ENCODE measurements at regions not wholly inside any gene's neighbourhood (a gene's known extent, or its start where the extent isn't known, plus 50 kb on each side); places are given as distances from the start of the nearest gene placed in this dataset.
"Not testable (repeated sequence)": the region's sequence is repeated elsewhere in the genome, so short reads cannot be mapped to it uniquely, and the experiment has no call there.

DNA sequence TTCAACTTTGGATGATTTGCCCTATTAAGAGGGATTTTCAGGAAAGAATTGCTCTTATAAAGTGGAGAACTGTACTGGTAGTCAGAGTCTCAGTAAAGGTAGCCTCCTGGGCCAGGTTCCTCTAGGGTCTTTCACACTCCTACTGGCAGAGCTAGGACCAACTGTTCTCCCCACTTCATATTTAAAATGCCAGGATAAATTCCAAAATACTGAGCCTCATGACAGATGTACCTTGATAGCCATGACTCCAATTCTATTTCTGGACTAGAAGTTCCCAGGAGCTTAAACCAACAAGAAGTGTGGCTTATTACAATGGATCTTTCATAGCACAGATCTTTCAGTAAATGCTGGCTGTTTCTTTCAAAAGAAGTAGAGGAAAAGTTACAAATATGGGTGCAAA lies 126.5 kb downstream of the C12orf75 start:
- no peak for DNase-seq

DNA sequence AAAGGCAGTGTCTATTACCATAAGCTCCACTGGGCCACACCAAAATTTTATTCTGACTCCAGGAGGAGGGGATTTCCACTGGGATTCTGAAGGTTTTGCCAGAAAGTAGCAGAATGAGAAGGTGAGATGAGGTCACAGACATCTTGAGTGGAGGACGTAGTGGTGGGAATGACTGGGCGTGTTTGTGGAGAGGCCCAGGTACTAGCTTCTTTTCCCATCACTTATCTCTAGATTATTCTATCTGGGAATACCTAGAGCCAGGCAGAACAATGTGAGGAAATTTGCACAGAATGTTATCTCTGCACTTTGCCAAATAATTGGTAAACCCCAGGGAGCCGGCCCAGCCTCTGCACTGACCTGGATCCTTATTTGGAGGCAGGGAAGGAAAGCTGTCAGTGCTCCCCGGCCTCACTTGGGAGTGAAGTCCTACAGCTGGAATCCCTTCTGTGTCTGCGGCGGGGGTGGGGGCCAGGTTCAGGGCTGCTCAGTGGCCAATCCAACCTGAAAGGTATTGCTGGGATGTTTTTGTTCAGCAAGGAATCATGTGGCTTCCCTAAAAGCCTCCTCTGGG lies 129.4 kb downstream of the C12orf75 start:
- DNase-seq, result no peak

DNA sequence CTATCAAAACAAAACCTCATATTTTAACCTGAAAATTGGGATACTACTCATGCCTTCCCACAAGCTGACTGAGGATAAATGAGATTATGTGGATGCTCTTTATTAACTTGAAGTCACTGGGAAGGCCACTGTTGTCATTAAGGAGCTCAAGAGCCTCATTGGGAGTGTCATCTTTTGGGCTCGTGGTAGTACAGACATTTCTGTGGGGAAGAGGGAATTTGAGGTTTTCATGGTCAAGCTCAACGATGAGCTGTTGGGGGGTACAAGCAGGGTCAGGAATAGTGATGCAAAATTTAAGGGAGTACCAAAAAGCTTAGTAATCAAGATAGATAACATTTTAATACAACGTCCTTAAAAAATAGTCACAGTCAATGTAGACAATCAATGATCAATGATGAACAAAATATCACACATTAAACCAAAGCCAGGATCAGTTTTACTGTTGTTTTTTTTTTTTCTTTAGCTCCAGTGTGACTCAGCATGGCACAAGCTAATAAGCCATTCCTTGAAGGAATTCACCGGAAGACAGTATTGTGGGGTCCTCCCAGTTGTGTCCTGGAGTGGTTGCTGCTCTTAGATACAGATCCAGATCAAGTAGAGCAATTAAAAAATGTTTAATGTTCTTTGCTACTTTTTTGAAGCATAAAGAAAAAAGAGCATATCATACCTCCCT lies 130.9 kb downstream of the C12orf75 start:
- DNase-seq, result no peak

DNA sequence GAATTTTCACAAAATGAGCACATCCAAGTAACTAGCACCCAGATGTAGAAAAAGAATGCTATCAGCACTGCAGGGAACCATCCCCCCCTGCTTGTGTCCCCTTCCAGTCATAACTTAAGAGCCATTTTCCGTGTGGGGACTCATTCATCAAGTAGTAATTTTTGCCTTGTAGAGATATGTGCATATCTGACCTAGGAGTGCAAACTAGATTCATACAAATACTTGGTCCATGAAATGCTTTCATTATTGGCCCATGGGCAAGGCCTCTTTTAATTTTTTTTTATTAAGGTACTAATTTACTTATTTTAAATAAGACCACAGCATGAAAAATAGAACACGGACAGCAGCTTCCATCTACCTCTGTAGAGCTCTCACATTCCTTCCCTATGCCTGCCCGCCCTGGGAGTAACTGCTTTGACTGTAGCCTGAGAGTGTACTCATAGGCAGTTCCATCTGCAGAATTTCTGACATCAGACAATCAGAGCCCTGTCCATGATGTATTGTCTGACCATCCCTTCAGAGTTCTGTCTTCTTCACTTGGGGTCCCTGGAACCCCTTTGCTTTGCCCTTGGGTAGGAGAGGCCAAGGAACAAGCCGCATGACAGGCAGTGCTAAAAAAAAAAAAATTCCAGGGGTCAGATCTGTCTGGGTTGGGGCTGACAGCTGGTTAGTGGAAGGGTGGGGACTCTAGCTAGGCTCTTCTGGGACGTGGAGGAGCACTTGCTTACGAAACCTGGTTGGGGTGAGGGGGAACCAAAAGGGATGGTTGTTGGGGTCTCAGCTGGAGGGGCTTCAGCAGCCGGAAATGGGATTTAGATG lies 131.7 kb downstream of the C12orf75 start:
- DNase-seq, result no peak

DNA sequence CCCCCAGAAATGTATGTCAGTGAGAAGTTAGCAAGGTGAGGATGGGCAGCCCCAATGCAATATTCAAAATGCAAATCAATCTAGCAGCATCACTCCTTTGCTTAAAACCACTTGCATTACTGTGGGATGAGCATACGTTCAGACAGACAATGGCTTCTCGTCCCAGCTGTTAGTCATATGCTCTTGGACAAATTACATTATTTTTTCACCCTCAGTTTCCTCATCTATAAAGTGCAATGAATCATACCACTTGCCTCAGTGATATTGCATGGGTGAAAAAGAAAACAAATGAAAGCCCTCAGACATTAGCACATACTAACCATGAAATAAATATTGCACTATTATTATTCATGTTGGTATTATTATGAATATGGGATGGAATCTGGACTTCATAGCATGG lies 132.3 kb downstream of the C12orf75 start:
- DNase-seq, result no peak

DNA sequence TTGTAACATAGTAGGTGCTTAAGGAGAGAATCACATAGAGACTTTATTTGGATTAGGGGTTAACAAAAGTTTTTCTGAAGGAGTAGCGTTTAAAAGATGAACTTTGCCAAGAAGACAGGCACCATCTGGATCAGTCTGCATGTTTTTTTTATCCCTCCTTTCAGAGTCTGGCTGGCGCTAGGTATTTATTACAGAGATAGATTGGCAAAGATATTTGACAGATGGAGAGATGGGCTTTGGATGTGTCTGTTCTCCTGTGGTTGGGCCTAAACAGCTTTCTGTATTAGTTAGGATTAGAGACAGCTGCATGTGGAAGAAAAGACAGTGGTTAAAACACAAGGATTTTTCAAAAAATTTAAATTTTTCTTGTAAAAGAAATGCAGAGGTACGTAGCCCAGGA lies 133.9 kb downstream of the C12orf75 start:
- no peak for DNase-seq

DNA sequence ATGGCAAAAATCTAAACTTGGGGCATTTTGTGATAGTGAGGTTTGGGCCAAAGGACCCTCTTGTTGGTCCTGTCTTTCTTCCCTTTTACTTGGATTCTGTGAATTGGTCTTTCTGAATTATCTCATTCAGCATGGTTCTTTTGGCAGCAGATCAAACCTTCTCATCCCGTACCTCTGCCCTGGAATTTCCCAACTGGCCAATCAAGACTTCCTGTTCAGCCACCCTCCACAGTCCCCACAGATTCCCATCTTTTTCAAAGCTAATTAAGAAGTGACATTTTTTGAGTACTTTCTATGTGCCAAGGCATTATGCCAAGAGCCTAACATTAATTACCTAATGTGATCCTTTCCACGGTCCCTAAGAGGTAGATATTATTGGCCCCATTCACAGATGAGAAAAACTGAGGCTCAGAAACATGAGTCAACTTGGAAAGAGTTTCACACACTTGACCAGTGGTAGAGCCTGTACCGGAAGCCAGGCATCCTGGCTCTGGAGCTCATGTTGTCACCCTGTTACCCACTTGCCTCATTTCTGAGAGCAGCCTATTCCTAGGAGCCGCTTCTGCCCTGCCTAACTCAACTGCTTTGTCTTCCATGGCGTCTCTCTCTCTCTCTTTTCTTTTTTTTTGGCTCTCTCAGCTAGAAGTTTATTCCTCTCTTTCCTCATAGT lies 135.9 kb downstream of the C12orf75 start:
- no peak for DNase-seq

DNA sequence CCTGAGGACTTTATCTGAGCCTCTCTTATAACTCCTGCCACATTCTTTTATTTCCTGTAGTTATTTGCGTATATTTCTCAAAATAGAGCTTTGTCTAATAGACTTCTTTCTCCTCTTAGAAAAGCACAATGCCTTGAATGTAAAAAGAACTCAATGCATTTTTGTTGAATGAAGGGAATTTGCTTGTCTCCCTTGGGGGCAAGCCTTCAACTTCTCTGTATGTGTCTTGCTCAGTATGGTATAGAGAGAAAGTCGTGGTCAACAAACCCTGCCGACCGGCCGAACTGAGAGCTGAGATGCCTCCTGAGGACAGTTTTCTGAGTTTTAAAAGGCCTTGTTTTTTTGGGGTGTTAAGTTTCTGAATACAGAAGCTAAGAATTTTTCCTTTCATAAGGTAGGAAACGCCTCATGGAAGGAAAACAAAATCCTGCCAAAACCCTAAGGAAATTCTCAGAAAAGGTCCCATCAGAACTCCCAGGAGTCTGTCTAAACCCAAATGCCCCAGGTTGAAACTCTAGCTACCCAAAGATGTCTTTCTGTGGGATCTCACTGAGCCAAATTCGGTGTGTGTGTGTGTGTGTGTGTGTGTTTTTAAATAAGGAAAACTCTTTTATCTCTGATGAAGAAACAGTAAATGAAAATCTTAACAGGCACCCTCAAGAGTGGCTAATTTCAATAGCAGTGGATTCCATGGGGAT lies 136.6 kb downstream of the C12orf75 start:
- no peak for DNase-seq

DNA sequence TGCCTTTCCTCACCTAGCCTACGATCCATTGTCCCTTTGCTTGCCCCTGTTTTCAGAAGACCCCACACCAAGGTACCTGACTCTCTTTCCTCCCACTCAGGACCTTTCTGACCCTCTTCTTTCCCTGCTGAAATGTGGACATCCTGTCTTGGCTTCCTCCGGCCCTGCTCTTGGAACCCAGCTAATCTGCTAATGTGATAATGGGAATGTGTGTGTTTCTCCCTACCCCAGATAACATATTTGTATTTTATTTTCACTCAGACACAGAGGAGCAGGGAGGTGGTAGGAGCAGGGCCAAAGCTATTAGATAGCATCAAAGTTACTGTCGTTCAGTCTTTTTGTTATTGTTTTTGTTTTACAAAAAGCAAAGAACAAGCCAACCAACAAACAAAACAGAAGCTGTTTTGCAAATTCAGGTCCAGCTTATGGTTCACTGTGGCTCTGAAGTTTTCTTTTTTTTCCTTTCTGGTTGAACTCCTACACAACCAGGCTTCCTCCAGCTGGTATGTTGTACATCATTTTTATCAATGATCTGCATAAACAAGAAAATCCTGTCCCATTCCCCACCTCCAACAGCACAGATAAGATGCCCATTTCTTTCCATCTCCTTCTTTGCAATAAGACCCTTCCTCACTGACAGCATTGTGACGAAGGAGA lies 137.3 kb downstream of the C12orf75 start:
- no peak for DNase-seq

DNA sequence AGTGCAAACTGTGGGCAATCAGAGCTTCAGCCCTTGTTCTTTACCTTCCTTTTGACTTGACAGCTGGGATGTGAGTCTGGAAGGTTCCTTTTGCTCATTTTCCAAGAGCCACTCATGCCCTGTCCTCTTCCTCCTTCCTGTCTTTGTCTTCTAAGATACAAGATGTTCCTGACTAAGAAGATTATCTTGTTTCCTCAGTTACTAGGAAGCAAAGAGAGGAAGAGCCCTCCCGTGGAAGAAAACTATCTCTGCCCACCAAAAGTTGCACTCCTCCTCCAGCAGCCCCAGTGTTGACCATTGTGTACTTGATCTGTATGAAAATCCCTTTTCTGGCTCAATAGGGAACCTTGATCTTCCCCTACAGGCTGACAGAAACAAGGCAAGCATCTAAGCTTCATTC lies 138.0 kb downstream of the C12orf75 start:
- DNase-seq, result no peak

DNA sequence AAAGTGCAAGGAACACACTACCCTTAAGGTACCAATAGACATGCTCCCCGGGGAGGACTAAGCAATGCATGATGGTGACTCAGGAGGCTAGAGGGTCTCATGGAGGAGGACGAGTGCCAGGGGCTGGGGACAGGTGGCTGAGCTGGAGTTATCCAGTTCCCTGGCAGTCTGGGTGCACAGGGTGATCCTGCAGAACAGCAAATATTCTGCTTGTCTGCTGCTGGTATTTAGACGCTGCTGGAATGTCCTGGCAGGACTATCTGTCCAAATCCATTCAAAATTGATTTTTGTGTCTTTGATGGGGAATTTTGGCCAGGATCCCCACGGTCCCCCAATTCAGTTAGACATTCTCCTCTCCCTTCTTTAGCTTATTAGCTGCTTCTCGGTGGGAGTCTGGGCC lies 138.7 kb downstream of the C12orf75 start:
- no peak for DNase-seq

DNA sequence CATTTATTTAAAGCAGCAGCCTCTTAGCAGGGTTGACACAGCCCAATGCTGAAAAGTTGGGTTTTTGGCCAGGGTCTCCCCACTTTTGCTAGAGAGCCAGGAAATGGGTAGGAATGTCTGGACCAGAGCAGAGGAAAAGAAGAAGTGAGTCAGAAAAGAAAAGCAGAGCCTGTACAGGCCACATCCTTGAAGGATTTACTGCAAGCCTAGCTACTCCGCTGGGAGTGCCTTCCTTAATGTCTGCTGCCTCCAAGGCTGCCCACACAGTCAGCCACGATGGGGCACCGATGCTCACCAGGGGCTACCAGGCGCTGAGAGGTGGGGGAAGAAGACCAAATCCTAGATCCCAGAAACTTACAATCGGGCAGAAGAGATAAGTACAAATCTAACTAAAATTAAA lies 139.2 kb downstream of the C12orf75 start:
- no peak for DNase-seq

DNA sequence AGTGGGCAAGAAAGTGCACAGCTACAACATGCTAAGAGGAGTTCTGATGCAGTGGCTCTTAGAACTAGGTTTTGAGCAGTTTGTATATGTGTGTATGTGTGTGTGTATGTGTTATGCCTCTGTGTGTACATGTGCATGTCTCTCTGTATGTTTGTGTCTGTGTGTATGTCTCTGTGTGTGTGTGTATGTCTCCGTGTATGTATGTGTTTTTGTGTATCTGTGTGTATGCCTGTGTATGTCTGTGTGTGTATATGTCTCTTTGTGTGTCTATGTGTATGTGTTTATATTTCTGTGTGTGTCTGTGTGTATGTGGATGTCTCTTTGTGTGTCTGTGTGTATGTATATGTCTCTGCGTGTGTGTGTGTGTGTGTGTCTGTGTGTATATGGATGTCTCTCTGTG lies 139.6 kb downstream of the C12orf75 start:
- no peak for DNase-seq

DNA sequence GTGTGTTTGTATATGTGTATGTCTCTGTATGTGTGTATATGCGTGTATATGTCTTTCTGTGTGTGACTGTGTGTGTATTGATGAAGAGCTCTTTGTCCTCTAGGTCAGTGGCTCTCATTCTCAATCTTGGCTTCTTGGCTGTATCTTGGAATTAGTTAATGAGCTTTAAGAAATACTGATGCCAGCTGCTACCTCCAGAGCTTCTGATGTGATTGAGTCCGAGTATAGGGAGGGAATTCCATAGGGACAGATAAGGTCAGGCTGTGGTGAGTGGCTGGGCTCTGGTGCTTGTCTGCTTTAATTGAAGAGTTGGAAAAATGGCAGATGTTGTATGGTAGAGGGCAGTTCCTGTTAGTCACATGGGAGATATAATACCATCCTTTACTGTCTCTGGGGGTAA lies 140.1 kb downstream of the C12orf75 start:
- no peak for DNase-seq

DNA sequence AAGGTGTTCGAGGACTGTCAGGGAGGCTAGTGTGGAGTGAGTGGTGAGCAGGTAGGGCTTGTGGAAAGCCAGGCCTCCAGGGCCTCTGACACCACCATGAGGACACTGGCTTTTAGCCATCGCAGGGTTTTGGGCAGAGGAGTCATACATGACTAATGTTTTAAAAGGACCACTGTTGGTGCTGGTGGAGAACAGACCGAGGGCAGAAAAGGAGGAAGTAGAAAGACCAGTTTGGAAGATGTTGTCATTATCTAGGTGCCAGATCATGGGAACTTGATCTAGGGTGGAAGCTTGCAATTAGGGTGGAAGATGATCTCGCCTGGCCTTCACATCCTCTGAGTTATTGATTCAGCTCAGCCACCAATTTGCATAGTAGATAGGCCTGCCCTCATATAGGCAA lies 144.2 kb downstream of the C12orf75 start:
- no peak for DNase-seq

DNA sequence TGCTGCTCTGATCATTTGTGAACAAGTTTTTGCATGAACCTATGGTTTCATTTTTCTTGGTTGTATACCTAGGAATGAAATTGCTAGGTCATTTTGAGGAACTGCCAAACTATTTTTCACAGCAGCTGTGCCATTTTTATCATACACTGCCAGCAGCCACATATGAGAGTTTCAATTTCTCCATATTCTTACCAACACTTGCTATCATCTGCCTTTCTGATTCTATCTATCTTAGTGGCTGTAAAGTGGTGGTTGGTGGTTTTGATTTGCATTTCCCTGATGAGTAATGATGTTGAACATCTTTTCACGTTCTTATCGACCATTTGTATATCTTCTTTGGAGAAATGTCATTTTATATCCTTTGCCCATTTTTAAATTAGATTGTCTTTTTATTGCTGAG lies 146.1 kb downstream of the C12orf75 start:
- no peak for DNase-seq

DNA sequence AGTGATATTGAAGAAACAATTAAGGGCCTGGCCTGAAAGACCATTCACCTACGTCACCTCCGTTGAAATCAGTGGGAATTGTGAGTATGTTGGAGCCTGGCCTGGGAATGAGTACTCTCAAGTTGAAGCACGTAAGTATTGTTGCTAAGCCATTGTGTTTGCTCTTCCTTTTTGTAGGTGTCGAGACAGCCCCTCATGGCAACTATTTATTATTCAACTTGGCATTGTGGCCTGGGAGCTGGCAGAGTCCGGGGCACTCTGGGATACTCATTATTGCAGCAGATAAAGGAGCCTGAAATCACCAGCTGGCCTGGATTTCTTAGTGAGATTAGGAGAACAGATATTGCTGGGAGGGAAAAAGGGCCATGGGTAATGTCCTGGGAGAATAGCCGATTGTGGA lies 147.4 kb downstream of the C12orf75 start:
- DNase-seq, result no peak

DNA sequence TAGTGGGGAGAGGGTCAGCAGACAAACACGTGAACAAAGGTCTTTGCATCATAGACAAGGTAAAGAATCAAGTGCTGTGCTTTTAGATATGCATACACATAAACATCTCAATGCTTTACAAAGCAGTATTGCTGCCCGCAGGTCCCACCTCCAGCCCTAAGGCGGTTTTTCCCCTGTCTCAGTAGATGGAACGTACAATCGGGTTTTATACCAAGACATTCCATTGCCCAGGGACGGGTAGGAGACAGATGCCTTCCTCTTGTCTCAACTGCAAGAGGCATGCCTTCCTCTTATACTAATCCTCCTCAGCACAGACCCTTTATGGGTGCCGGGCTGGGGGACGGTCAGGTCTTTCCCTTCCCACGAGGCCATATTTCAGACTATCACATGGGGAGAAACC lies 148.3 kb downstream of the C12orf75 start:
- not testable (repeated sequence) for DNase-seq

DNA sequence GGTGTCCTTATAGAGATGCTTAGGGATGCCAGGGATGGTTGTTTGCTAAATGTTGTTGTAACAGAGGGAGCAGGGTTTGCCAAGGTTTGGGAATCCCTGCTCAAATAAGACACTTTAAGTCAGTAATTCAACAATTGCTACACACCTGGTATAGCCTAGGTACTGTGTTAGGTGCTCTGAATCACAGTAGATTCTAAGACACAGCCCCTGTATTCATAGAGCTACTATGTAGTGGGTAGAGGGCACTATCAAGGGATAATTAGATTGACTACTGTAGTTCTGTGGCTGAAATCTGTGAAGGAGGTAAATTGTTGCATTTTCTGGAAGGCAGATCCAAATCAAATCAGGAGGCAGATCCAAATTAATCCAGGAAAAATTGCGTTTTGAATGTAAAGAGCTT lies 149.2 kb downstream of the C12orf75 start:
- no peak for DNase-seq

DNA sequence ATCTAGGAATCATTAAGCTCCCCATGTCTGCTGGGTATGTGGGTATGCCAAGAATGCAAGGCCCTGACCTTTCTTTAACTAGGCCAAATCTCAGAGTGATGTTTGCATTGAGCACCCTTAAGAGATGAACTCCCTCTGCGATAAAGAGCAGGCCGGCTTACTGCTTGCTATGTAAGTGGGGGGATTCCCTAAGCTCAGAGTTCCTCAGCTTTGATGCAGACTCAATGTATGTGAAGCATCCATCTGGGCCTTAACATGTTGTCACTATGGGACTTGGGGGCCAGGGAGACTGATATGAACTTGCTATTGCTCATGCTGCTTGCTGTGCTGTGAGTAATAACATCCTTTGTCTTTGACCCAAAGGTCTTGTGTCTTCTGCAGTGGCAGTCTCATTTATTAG lies 149.7 kb downstream of the C12orf75 start:
- no peak for DNase-seq

DNA sequence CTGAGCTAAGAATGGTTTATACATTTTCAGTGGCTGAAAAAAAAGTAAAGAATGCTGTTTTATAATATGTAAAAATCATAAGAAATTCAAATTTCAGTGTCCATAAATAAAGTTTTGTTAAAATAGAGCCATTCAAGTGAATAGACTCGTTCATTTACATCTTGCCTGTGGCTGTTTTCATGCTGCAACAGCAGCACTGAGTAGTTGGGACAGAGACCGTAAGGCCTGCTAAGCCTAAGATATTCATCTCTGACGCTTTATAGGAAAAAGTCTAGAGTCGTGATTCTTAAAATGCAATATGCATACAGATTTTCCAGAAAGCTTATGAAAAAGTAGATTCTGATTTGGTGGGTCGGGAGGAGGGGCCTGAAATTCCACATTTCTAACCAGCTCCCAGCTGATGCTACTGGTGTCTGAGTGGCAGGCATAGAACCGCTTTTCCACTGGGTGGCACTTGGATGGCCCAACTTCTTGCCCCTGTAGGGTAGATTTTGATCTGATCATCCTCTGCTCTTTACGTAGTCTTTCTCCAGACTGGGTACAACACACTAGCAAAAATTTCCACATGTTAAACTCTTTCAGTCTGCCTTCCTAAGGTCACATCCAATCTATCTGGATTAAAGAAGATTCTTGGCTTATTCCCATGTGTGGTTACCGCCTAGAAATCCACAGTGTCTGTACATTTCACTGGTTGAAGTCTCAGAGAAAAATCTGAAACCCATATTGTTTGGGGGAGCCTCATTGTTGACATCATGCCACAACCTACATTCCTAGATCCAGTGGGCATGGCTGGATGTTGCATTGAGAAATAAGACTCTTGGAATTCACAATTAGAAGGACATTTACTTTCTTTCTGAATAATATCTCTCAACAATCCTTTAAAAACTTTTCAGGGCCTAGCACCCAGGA lies 151.2 kb downstream of the C12orf75 start:
- DNase-seq, result no peak

DNA sequence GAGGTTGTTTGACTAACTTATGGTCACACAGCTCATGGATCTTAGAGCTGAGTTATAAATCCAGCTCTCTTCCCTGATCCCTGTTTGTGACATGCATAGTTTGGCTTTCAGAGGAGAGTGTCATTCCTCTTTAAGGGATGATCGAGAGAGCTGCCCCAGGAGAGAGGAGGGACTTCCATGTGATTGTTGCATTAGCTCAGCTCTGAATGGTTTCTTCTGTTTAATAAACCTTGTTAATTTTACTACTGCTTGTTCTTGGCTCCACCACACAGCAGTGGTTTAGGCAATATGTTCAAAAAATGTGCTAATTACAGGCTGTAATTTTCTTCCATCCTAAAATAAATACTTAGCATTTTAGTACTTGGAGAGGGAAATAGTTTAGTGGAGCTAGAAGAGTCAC lies 152.5 kb downstream of the C12orf75 start:
- DNase-seq, result no peak

All from stimulated activated CD4-positive, alpha-beta T cell treated with anti-CD3 and anti-CD28 coated beads, Interleukin-15, amount 100 ng/mL, for 24 hours (primary cell).